ENCODE measurements at regions not wholly inside any gene's neighbourhood (a gene's known extent, or its start where the extent isn't known, plus 50 kb on each side); places are given as distances from the start of the nearest gene placed in this dataset.

GRCh38 chr14:37858733-37859132 is 263.3 kb downstream of the TTC6 start:
- WGBS (ENCODE audit: low lambda C conversion rate): 31% methylated on average over 1 of the region's 1 CpG
- DNase-seq (ENCODE audit: low spot score): peak; percentile 65
- Histone ChIP-seq H3K36me3 (replicated peaks in 1 of 2; ENCODE audit: control insufficient read depth in 1 of 2, insufficient read depth in 2 of 2, low read length in 2 of 2) (no peaks in the 10 kb centered on the region), H3K79me2 (ENCODE audit: insufficient read depth, low read length) (no peaks in the 10 kb centered on the region), H4K20me1 (ENCODE audit: insufficient read depth, low read length) (no peaks in the 10 kb centered on the region), H2AFZ (ENCODE audit: low read length) (no peak overlapping the region), H3K9me3 (ENCODE audit: low read length) (no peaks in the 10 kb centered on the region), H3K4me2 (ENCODE audit: low read depth, low read length) (peak overlapping the region; percentile 8; the same call in 1 of the 2 replicates), H3K4me3 (replicated peaks in 1 of 3; ENCODE audit: insufficient read depth in 1 of 3, low read depth in 2 of 3, low read length in 3 of 3) (no peak overlapping the region; a peak in 1 of 6 replicates), H3K4me1 (ENCODE audit: insufficient read depth, low read length) (peaks cover 30% of the 10 kb centered on the region), H3K9ac (ENCODE audit: insufficient read depth, low read depth, low read length) (no peak overlapping the region), H3K27me3 (ENCODE audit: control insufficient read depth in 1 of 2, insufficient read depth in 2 of 2, low read length in 2 of 2) (no peaks in the 10 kb centered on the region), H3K27ac (ENCODE audit: extremely low read length, insufficient read depth, low read length) (no peak overlapping the region)
- ChIA-PET CTCF (ENCODE audit: low intra/inter-chr PET ratio, low total read pairs) (no interaction called here), POLR2A (interaction anchor here (1.0 kb wide), 2 partner anchors 10 to 14 kb away, joined by 3 to 4 read pairs; no protein-coding TSS in a partner anchor)
- FAIRE-seq: no peak
- BruUV-seq (replicated peaks): no TSS peak
- in situ Hi-C loops (cut with HindIII; ENCODE audit: extremely low pct_ligation_motif_present, low pct_unique_long_range_greater_than_20kb) (no loop called here), intact Hi-C loops (cut with micrococcal nuclease; ENCODE audit: unreplicated experiment) (no loop called here)
- ATAC-seq: peak; percentile 95
- TF ChIP-seq KMT2B (CRISPR knock-in tag; IDR thresholded peaks at IDR 0.05) (0 out of 2 replicates have a peak, but pooled peaks have one; percentile 6), HOMEZ (CRISPR knock-in tag; IDR thresholded peaks at IDR 0.05; ENCODE audit: low read depth) (peak; percentile 83), POGZ (CRISPR knock-in tag; IDR thresholded peaks at IDR 0.05) (peak; percentile 6; the same call in 1 of the 2 replicates), CEBPG (CRISPR knock-in tag; IDR thresholded peaks at IDR 0.05) (0 out of 2 replicates have a peak, but pooled peaks have one; percentile 20), ELF3 (CRISPR knock-in tag; IDR thresholded peaks at IDR 0.05) (peak; percentile 62), CEBPB (IDR thresholded peaks at IDR 0.05; ENCODE audit: borderline replicate concordance, low read depth, low read length) (peak; percentile 51; the same call in 1 of the 2 replicates), HOXA5 (CRISPR knock-in tag; IDR thresholded peaks at IDR 0.05) (0 out of 2 replicates have a peak, but pooled peaks have one; percentile 24), HNF1B (CRISPR knock-in tag; IDR thresholded peaks at IDR 0.05) (no peak), ZNF644 (CRISPR knock-in tag; IDR thresholded peaks at IDR 0.05; ENCODE audit: low read depth) (peak; percentile 88), BCL6 (CRISPR knock-in tag; IDR thresholded peaks at IDR 0.05) (0 out of 2 replicates have a peak, but pooled peaks have one; percentile 20), SAP130 (CRISPR knock-in tag; IDR thresholded peaks at IDR 0.05; ENCODE audit: low read depth) (0 out of 2 replicates have a peak, but pooled peaks have one; percentile 22), ARID5B (CRISPR knock-in tag; IDR thresholded peaks at IDR 0.05) (peak; percentile 70), PAXIP1 (CRISPR knock-in tag; conservative IDR thresholded peaks at IDR 0.05) (0 out of 2 replicates have a peak, but pooled peaks have one; percentile 42), U2AF2 (IDR thresholded peaks at IDR 0.05; ENCODE audit: low read depth, low read length) (no peak)
